Activated gamma-delta T cell treated with anti-CD3 and anti-CD28 coated beads, Interleukin-2, amount 50 U/mL, for 16 hours (primary cell): ENCODE measurements at regions not wholly inside any gene's neighbourhood (a gene's known extent, or its start where the extent isn't known, plus 50 kb on each side); places are given as distances from the start of the nearest gene placed in this dataset.
"Not testable (repeated sequence)": the region's sequence is repeated elsewhere in the genome, so short reads cannot be mapped to it uniquely, and the experiment has no call there.

ENCODE experiments used
- DNase-seq: peaks from one replicate; pipeline ENCODE4 v3.0.0-alpha.2; 2020; ENCODE audit warnings: low read depth

DNA sequence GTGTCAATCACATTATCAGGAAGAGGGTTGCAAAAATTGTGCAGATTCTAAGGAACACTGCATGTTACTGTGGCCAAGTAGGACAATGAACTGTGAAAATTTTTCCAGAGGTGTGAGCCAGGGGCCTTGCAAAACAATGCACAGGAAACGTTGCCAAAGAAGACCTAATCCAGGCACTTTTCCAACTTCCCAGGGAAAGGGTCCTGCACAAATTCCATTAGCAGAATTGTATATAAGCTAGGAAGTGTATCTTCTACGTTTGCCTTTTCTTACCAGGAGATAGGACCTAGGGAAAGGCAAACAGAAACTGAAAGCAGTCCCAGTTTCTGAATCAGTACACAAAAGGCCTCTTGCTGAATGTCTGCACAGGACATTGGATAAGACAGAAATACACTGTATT, 1888.3 kb upstream of the CELF4 start:
- DNase-seq: no peak

DNA sequence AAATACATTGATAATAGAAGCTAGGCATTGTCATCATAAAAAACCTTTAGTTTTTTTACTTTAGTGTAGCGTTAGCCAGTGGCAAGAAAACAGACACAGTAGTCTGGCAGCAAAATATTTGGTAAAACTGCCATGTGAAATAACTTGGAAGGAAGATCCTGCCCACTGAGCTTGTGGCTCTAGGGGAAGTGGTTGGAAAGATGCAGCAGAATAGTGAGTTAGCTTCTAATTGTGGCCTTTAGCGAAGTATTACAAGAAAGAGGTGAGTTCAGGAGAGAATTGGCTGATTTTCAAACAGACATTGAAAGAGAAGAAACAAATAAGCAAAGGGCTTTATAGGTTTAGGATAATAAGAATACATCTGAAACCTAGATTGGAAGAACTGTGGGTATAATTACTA, 1887.8 kb upstream of the CELF4 start:
- DNase-seq: no peak

GRCh38 chr18:39450958-39451357, 1885.4 kb upstream of the CELF4 start:
- no peak for DNase-seq

GRCh38 chr18:39449566-39449965, 1884.0 kb upstream of the CELF4 start:
- DNase-seq: no peak

- no peak for DNase-seq
Observed at GRCh38 chr18:39448942-39449341, 1883.3 kb upstream of the CELF4 start.

- DNase-seq: not testable (repeated sequence)
Observed at GRCh38 chr18:39444957-39445356, 1879.4 kb upstream of the CELF4 start.

DNA sequence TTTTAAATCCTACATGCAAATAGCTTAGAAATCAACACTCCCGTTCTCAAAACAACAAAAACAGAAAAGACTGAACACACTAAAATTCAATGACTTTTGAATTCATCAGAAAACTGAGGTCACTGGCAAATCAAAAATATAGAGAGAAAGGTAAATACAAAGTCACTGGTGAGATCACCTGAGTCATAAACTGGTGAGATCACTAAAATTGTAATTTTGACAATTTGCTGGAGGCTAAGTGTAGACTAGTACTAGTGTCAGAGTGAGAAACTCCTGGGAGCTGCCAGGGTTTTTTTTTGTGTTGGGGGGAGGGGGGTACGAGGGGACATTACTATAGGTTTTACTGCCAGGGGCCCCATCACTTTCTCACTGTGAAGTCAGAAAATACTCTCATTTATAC, 1876.0 kb upstream of the CELF4 start:
- DNase-seq: no peak

DNA sequence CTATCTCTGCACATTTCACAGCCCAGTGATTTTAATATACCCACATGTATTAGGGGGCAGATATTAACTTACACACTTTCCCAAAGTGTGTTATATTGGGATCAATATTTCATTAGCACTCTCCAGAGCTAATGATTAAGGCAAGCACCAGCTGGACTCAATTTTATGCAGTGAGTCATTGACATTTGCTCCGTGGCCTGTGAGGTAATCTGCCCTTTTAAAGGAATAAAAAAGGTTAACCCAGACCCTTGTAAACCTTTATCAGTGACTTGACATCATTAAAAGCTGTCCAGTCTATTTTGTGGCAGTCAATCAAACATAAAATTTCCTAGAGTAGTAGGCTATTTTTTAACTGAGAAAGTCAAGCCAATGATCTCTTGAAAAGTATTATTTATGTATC, 1870.4 kb upstream of the CELF4 start:
- DNase-seq: no peak

DNA sequence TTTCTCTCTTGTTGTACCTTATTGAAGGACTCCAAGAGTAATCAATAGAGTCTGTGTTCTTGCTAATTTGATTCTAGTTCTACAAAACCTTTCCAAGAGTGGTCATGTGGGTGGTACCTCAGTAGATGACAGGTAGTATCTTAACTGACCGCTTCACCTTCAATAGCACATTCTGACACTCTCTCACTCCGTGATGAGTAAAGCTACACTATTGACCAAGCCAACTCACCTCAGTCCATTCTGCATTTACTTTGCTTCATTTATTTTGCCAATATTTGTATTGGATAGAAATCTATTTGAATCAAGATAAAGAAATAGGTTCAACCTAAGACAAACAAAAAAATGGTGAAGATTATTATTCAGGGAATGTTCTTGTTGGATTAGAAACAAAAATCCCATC, 1869.6 kb upstream of the CELF4 start:
- DNase-seq: no peak

GRCh38 chr18:39434223-39434920, 1868.8 kb upstream of the CELF4 start:
- no peak for DNase-seq

DNA sequence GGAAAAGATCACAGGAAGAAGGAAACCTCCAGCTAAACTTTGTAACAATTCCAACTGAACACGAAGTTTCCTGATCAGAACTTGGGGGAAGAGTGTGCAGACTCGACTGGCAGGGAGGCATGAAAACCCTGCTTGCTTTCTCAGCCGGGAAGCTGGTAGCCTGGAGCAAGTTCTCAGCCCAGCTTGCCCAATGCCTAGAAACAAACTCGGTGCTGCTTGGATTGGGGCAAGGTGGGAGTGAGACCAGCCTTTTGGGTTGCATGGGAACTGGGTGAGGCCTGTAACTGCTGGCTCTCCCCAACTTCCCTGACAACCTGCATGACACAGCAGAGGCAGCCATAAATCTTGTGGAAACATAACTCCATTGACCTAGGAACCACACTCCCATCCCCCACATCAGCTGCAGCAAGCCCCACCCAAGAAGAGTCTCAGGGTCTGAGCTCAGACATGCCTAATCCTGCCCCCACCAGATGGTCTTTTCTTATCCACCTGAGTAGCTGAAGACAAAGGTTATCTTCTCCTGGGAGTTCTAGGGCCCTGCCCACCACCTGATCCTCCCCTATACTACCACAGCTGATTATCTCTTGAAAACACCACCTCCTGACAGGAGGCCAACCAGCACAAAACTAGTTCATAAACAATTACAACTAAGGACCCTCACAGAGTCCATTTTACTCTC, 1859.7 kb upstream of the CELF4 start:
- no peak for DNase-seq

DNA sequence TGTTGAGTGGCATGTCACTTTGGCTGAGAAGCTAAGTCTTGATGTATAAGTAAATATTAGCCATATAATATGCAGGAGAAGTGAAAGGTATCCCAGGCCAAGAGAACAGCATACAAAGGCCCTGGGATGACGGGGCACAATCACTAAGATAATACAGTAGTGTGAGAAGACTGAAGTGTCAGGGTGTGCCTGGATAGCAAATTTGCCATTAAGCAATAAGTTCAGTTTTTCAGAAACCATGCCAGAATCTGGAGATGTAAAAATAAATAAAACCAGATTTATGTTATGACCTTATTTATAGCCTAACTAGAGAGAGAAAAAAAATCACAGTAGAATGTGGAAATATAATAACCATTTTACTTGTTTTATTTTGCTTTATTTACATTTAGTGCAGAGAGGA, 1858.7 kb upstream of the CELF4 start:
- no peak for DNase-seq

DNA sequence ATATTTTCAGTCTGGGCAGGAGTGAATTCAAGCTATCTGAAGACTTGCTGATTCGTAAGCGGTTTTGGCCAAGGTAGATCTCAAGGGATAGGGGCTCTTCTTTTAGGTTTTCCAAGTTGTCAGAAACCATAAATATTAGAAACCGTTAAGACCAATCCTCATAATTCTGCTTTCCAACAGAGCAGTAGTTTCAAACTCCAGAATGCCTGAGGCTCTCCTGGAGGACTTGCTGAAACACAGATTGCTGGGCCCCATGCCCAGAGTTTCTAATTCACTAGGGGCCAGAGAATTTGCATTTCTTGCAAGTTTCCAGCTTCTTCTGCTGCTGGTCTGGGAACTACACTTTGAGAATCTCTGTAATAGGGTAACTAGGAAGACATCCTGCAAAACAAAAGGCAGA, 1855.7 kb upstream of the CELF4 start:
- DNase-seq: no peak

- DNase-seq: no peak
Observed at GRCh38 chr18:39419315-39419714, 1853.7 kb upstream of the CELF4 start.

GRCh38 chr18:39415471-39415870, 1849.9 kb upstream of the CELF4 start:
- no peak for DNase-seq

DNA sequence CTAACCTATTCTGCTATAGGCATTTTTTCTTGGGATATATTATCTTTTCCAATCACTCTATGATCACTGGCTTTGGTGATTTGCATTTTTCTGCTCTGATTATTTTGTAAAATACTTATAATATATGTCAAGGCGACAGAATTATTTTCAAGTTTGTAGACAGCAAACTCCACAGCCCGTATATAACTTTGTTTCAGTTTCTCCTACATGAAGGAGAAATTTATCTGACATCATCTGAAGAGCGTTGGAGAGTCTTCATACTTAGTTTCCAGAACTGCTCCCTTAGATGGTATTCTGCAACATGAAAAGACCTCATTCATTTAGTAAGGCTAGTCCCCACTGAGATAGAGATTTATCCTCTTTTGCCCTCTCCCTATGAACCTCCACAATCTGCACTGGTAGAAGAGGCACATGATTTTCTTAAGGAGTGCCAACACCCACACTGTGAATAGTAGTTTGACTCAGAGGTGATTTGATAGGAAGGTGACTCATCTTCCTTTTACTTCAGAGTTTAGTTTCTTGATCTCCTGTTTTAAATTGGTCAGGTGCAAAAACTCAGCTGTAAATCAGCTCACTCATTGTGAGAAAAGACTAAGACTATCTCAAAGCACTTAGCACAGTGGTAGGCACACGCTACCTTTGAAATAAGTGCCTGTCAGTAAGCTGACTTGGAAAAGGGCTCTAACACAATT, 1848.6 kb upstream of the CELF4 start:
- DNase-seq: no peak

DNA sequence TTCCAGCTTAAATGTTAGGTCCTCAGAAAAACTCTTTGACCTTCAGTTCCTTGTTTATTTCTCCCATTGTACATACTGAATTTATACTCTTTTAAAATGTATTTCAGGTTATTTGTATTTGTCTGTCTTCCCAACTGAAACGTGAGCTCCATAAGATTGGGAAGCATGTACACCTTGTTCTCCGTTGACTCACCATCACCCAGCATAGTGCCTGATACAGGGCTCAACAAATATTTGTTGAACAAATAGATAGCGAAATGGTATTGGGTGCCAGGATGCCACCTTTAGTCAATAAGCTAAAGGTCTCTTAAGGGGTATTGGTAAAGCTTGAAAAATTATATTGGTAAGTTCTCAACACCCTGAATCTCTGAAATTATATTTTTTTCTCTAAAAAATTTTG, 1841.3 kb upstream of the CELF4 start:
- no peak for DNase-seq

DNA sequence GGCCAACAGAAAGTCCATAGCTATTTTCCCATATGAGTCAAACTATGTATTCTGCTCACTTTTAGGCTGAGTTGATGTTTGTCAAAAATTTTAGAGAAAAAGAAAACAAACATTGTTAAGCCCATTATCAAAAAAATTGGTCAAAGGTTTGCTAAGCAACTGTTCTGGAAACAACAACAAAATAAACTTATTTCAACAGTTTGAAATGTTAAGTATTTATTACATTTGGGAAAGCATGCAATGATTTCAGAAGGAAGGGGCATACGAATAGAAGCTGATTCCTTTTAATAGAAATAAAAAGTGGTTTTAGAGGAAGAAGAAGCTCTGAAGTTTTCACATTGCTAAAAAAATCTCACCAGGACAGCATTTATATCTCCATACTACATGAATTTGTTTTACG, 1837.5 kb upstream of the CELF4 start:
- DNase-seq: no peak

DNA sequence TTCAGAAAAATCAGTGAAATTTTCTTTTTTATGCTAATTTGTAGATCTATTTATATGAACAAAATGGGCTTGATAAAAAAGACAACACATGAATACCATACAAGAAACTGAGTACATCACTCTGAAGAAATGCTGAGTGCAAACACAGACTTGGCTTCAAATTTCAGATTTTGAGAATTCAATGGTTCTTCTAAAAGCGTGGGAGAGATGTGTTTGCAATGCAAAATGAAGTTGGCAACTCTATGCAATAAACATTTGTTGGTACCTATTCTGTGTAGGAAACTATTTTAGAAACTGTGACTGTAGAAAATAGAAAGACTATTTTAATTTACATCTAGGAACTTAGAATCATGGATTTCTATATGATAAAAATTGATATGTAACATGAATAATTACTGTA, 1834.1 kb upstream of the CELF4 start:
- no peak for DNase-seq

DNA sequence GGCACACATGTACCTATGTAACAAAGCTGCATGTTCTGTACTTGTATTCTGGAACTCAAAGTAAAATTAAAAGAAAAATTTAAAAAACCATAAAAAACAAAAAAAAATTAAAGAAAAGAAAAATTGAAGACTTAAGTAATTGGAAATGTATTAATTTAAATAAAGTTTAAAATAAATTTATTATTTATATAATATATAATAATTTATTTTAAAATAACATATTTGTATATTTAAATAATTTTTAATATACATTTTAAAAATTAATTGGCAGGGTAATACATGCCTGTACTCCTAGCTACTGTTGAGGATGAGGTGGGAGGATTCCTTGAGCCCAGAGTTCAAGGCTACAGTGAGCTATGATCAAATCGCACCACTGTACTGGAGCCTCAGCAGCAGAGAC, 1830.6 kb upstream of the CELF4 start:
- DNase-seq: no peak

DNA sequence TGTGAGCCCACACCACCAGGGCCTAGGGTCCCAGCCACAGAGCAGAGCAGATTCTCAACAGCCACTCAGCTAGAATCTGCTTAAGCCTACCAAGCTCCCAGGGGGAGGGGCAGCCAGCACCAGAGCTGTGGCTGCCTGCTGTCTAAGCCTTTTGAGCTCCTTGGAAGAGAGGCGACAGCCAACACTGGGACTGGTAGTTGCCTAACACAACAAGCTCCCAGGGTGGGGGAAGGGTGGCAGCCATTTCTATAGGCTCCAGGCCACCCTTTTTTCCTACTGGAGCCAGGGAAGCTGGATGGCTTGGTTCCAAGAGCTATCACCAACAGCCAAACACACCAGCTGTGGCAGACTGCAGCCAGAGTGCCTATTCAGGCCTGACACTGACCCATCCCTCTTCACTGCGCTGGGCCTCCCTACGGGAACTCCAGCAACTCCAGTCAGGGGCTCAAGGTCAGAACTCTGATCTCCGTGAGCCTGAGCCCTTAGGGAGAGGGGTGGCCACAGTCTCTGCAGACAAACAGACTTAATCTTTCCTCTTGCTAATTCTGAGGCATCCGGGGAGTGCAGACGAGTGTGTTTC, 1824.3 kb upstream of the CELF4 start:
- no peak for DNase-seq

GRCh38 chr18:39380866-39381265, 1815.3 kb upstream of the CELF4 start:
- no peak for DNase-seq

DNA sequence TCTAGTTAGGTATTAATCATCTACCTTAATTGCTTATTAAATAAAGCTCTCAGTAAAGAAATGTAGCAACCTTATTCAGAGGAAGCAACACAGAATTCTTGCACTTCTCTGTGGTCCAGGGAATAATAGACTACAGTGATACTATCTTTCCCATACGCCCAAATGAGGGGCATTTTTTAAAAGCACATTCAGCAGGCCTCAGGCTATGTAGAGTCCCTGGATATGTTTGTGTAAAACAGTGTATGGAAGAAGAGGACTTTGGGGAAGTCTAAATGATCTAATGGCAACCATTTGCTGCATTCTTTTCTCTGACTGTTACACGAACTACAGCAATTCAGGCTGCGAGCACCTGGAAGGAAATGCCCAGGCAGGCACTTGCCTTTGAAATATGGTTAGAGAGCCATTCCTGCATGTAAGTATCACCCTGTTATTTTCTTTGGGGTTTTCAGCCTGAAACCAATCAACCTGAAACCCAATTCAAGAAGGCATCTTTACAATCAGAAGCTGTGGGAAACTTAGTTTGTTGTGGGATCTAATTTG, 1814.7 kb upstream of the CELF4 start:
- no peak for DNase-seq
